ENCODE measurements at regions not wholly inside any gene's neighbourhood (a gene's known extent, or its start where the extent isn't known, plus 50 kb on each side); places are given as distances from the start of the nearest gene placed in this dataset.

- no peak overlapping the region for H2AFZ ChIP-seq (ENCODE audit: low read depth, low read length, poor library complexity, severe bottlenecking)
- ATAC-seq (no peak), DNase-seq (ENCODE audit: low read depth, low spot score) (no peak)
- no peaks in the 10 kb centered on the region for H3K36me3 ChIP-seq (ENCODE audit: control insufficient read depth in 1 of 2, insufficient read depth in 2 of 2, low read length in 2 of 2)
- H3K27me3 ChIP-seq (ENCODE audit: insufficient read depth, low read length): peaks cover 38% of the 10 kb centered on the region
- ChIA-PET RAD21 (ENCODE audit: low non-redundant PET in 1 of 2, low total read pairs in 2 of 2, uncharacterized antibody in 2 of 2, unreplicated experiment in 2 of 2) (no interaction called here), CTCF (no interaction called here), POLR2A (no interaction called here)
- H3K9me3 ChIP-seq (ENCODE audit: control insufficient read depth in 1 of 2, insufficient read depth in 1 of 2, low read depth in 1 of 2, low read length in 2 of 2): no peaks in the 10 kb centered on the region
- H3K4me2 ChIP-seq (ENCODE audit: low read length): no peak overlapping the region
- H3K27ac ChIP-seq (ENCODE audit: low read depth, low read length): no peak overlapping the region
- no peak overlapping the region for H3K4me3 ChIP-seq (replicated peaks in 1 of 2; ENCODE audit: low read depth in 1 of 2, low read length in 2 of 2)
- no peak for TF ChIP-seq CBX3 (IDR thresholded peaks at IDR 0.05; ENCODE audit: low read depth)
- TF ChIP-seq POLR2AphosphoS5 (IDR thresholded peaks at IDR 0.05; ENCODE audit: low read depth, low read length): no peak
- TF ChIP-seq JUND (IDR thresholded peaks at IDR 0.05): no peak
- TF ChIP-seq POLR2A (IDR thresholded peaks at IDR 0.05; ENCODE audit: borderline replicate concordance, extremely low read depth, insufficient read depth, insufficient read length): no peak
- no peak for TF ChIP-seq CEBPB (IDR thresholded peaks at IDR 0.05; ENCODE audit: low read depth)
- TF ChIP-seq ZFX (IDR thresholded peaks at IDR 0.05): no peak
- TF ChIP-seq CTCF (IDR thresholded peaks at IDR 0.05 in 2 of 3, conservative IDR thresholded peaks at IDR 0.05 in 1 of 3; ENCODE audit: borderline replicate concordance in 1 of 3, insufficient read depth in 1 of 3, low read depth in 2 of 3, low read length in 2 of 3): no peak
- no peak for TF ChIP-seq EGR1 (IDR thresholded peaks at IDR 0.05; ENCODE audit: low read depth)
- TF ChIP-seq REST (IDR thresholded peaks at IDR 0.05; ENCODE audit: low read depth): no peak
- TF ChIP-seq ELF1 (IDR thresholded peaks at IDR 0.05; ENCODE audit: borderline replicate concordance, low read depth): no peak
- TF ChIP-seq YY1 (IDR thresholded peaks at IDR 0.05; ENCODE audit: extremely low read depth, insufficient replicate concordance, low read depth, low read length): no peak
- no peak for TF ChIP-seq ZBTB33 (IDR thresholded peaks at IDR 0.05; ENCODE audit: extremely low read depth, insufficient replicate concordance, low read length)
- no peak for TF ChIP-seq FOSL1 (IDR thresholded peaks at IDR 0.05; ENCODE audit: low read depth)
- TF ChIP-seq SP1 (IDR thresholded peaks at IDR 0.05; ENCODE audit: low read depth): no peak
- TF ChIP-seq RAD21 (IDR thresholded peaks at IDR 0.05; ENCODE audit: low read depth): no peak
- TF ChIP-seq MAX (IDR thresholded peaks at IDR 0.05): no peak
- TF ChIP-seq ZNF274 (IDR thresholded peaks at IDR 0.05; ENCODE audit: low read depth, low read length): no peak
- no peaks in the 10 kb centered on the region for H4K20me1 ChIP-seq (ENCODE audit: insufficient read depth)
- H3K79me2 ChIP-seq (ENCODE audit: insufficient read depth, low read length): no peaks in the 10 kb centered on the region
- no peak overlapping the region for H3K9ac ChIP-seq (ENCODE audit: low read length)
- intact Hi-C loops (cut with micrococcal nuclease): no loop called here
- no peaks in the 10 kb centered on the region for H3K9me2 ChIP-seq (ENCODE audit: insufficient read depth)
- no peaks in the 10 kb centered on the region for H3K4me1 ChIP-seq (ENCODE audit: control insufficient read depth in 1 of 2, insufficient read depth in 2 of 2, low read length in 2 of 2)
- no TSS peak for BruUV-seq (replicated peaks)
Observed at GRCh38 chr20:57803508-57804005, 93.7 kb upstream of the PMEPA1 start.

Data from HCT116 (cell line).